Gastrocnemius medialis (tissue), 4 donors: ENCODE measurements at regions not wholly inside any gene's neighbourhood (a gene's known extent, or its start where the extent isn't known, plus 50 kb on each side); places are given as distances from the start of the nearest gene placed in this dataset.

Experiments
- ATAC-seq, 2 donors: fragments of 150-250 bp; one replicate each; pipeline ENCODE4 v1.9.1; 2016
- DNase-seq, 2 donors: peaks; one replicate each; pipeline ENCODE4 v3.0.0-alpha.2; 2019
- H3K27ac ChIP-seq, 4 donors: fragments of 200-600 bp; sonication (generic); 1 replicate in 1 of 4; 2 replicates in 3 of 4; pipeline ENCODE4 v1.5.1; 2016 to 2018; ENCODE audit warnings: mild to moderate bottlenecking in 2 of 4, moderate library complexity in 1 of 4
- H3K27me3 ChIP-seq, 3 donors: fragments of 200-600 bp; sonication (generic) in 2 of 3; 1 replicate in 1 of 3; 2 replicates in 2 of 3; pipeline versions ENCODE4 v1.5.1 to v1.6.0; 2016 to 2019; ENCODE audit warnings: mild to moderate bottlenecking in 1 of 3, moderate library complexity in 1 of 3
- H3K36me3 ChIP-seq, 2 donors: fragments of 200-600 bp; sonication (generic) in 1 of 2; one replicate each; pipeline ENCODE4 v1.5.1; 2017 to 2018
- H3K4me1 ChIP-seq, 2 donors: fragments of 200-600 bp; sonication (generic) in 1 of 2; one replicate each; pipeline ENCODE4 v1.5.1; 2016 to 2017; ENCODE audit warnings: mild to moderate bottlenecking in 2 of 2
- H3K4me3 ChIP-seq, 4 donors: fragments of 200-600 bp; sonication (generic) in 3 of 4; 1 replicate in 1 of 4; 2 replicates in 3 of 4; pipeline ENCODE4 v1.5.1; 2016 to 2019; ENCODE audit warnings: mild to moderate bottlenecking in 2 of 4
- H3K9me3 ChIP-seq, 3 donors: fragments of 200-600 bp; sonication (generic) in 2 of 3; 1 replicate in 1 of 3; 2 replicates in 2 of 3; pipeline ENCODE4 v1.5.1; 2016 to 2019
- CTCF ChIP-seq, 5 experiments: fragments of 450-650 bp in 3 of 5; fragments of 200-600 bp in 2 of 5; sonication (generic) in 2 of 5; IDR thresholded peaks in 4 of 5; conservative IDR thresholded peaks in 1 of 5; 1 replicate in 4 of 5; 2 replicates in 1 of 5; pipeline ENCODE4 v1.5.1; 2016 to 2019; ENCODE audit warnings: antibody characterized with exemption in 5 of 5, mild to moderate bottlenecking in 3 of 5, moderate library complexity in 3 of 5
- POLR2A ChIP-seq, 2 donors: fragments of 450-650 bp; IDR thresholded peaks; one replicate each; pipeline ENCODE4 v1.6.1; 2017; ENCODE audit warnings: antibody characterized with exemption in 2 of 2, mild to moderate bottlenecking in 2 of 2, moderate library complexity in 2 of 2
- in situ Hi-C, 4 donors: fragments of 200-750 bp; cut with MboI; loops; one replicate each; pipeline versions ENCODE4 v1.15.0 to v1.8.0; 2017; ENCODE audit warnings: low sequenced_read_pairs in 4 of 4
- intact Hi-C: fragments of 100-400 bp; cut with DNase I; formaldehyde crosslinking; loops from one replicate; pipeline ENCODE4 v1.15.1; 2023; ENCODE audit warnings: low total_unique reads

DNA sequence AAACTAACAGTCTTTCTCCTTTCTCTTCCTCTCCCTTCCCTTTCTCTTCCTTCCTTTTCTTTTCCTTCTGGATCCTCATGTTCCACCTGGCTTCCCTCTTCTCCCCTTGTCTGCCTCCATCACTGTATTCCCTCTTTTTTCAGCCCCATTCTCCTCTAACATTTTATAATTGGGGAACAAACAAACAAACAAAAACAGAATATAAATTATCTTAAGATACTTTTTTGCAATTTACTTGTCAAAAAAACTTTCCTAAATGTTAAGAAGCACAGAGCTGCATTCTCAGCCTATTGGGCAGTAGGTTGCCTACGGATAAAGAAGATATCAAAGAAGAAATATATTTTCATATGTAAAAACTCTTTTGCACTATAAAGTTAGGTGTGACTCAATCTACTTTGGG is 1382.2 kb upstream of the MIR17HG start:
- no peak for DNase-seq
- no peak overlapping the region for H3K27ac ChIP-seq
- in situ Hi-C loops (no loop called here), intact Hi-C loops (no loop called here)
- no peak for ATAC-seq
- no peaks in the 10 kb centered on the region for H3K36me3 ChIP-seq
- no peaks in the 10 kb centered on the region for H3K9me3 ChIP-seq
- H3K27me3 ChIP-seq, result no peaks in the 10 kb centered on the region
- no peaks in the 10 kb centered on the region for H3K4me1 ChIP-seq
- TF ChIP-seq POLR2A (IDR thresholded peaks at IDR 0.05) (no peak), CTCF (IDR thresholded peaks at IDR 0.05 in 4 of 5, conservative IDR thresholded peaks at IDR 0.05 in 1 of 5) (no peak)
- H3K4me3 ChIP-seq, result no peak overlapping the region

- Histone ChIP-seq H3K27ac (no peak overlapping the region), H3K27me3 (no peaks in the 10 kb centered on the region), H3K36me3 (no peaks in the 10 kb centered on the region), H3K9me3 (no peaks in the 10 kb centered on the region), H3K4me1 (no peaks in the 10 kb centered on the region), H3K4me3 (no peak overlapping the region)
- intact Hi-C loops (no loop called here), in situ Hi-C loops (no loop called here)
- no peak for ATAC-seq
- no peak for DNase-seq
- no peak for TF ChIP-seq CTCF (IDR thresholded peaks at IDR 0.05 in 4 of 5, conservative IDR thresholded peaks at IDR 0.05 in 1 of 5)
- TF ChIP-seq POLR2A (IDR thresholded peaks at IDR 0.05), result no peak
These were observed 1381.0 kb upstream of the MIR17HG start for GRCh38 chr13:89966524-89966923.

GRCh38 chr13:89967701-89968100 is 1379.8 kb upstream of the MIR17HG start:
- H3K27me3 ChIP-seq, result no peaks in the 10 kb centered on the region
- no peak overlapping the region for H3K27ac ChIP-seq
- no peak for ATAC-seq
- intact Hi-C loops, result no loop called here
- no peaks in the 10 kb centered on the region for H3K36me3 ChIP-seq
- no peaks in the 10 kb centered on the region for H3K4me1 ChIP-seq
- TF ChIP-seq CTCF (IDR thresholded peaks at IDR 0.05 in 4 of 5, conservative IDR thresholded peaks at IDR 0.05 in 1 of 5), result no peak
- in situ Hi-C loops, result no loop called here
- H3K4me3 ChIP-seq, result no peak overlapping the region
- no peaks in the 10 kb centered on the region for H3K9me3 ChIP-seq
- DNase-seq, result no peak

GRCh38 chr13:89968470-89968869 is 1379.0 kb upstream of the MIR17HG start:
- H3K9me3 ChIP-seq, result no peaks in the 10 kb centered on the region
- intact Hi-C loops, result no loop called here
- no peak for ATAC-seq
- H3K27me3 ChIP-seq, result no peaks in the 10 kb centered on the region
- in situ Hi-C loops, result no loop called here
- TF ChIP-seq CTCF (IDR thresholded peaks at IDR 0.05 in 4 of 5, conservative IDR thresholded peaks at IDR 0.05 in 1 of 5), result no peak
- TF ChIP-seq POLR2A (IDR thresholded peaks at IDR 0.05), result no peak
- no peaks in the 10 kb centered on the region for H3K36me3 ChIP-seq
- no peak overlapping the region for H3K4me3 ChIP-seq
- H3K4me1 ChIP-seq, result no peaks in the 10 kb centered on the region
- no peak for DNase-seq
- no peak overlapping the region for H3K27ac ChIP-seq

- Histone ChIP-seq H3K27ac (no peak overlapping the region), H3K4me3 (no peak overlapping the region), H3K4me1 (no peaks in the 10 kb centered on the region), H3K36me3 (no peaks in the 10 kb centered on the region), H3K9me3 (no peaks in the 10 kb centered on the region), H3K27me3 (no peaks in the 10 kb centered on the region)
- no peak for ATAC-seq
- TF ChIP-seq CTCF (IDR thresholded peaks at IDR 0.05 in 4 of 5, conservative IDR thresholded peaks at IDR 0.05 in 1 of 5) (no peak), POLR2A (IDR thresholded peaks at IDR 0.05) (no peak)
- intact Hi-C loops, result no loop called here
- in situ Hi-C loops, result no loop called here
- DNase-seq, result no peak
These were observed 1377.2 kb upstream of the MIR17HG start for GRCh38 chr13:89970353-89970709.
